Glutamatergic neuron (in vitro differentiated cells): ENCODE measurements at regions not wholly inside any gene's neighbourhood (a gene's known extent, or its start where the extent isn't known, plus 50 kb on each side); places are given as distances from the start of the nearest gene placed in this dataset.

Experiments
- DNase-seq: peaks from one replicate; pipeline ENCODE4 v3.0.0; 2022
- H3K27ac Mint-ChIP-seq: one replicate; pipeline ENCODE4 v1.8.0; 2020; ENCODE audit warnings: mild to moderate bottlenecking, mixed read lengths, inconsistent platforms; ENCODE audit not compliant: unreplicated experiment
- H3K27me3 Mint-ChIP-seq: one replicate; pipeline ENCODE4 v1.8.0; 2020; ENCODE audit warnings: mild to moderate bottlenecking, moderate library complexity, mixed read lengths, inconsistent platforms; ENCODE audit not compliant: unreplicated experiment
- H3K36me3 Mint-ChIP-seq: one replicate; pipeline ENCODE4 v1.8.0; 2020; ENCODE audit warnings: mild to moderate bottlenecking, mixed read lengths, inconsistent platforms; ENCODE audit not compliant: unreplicated experiment
- H3K4me1 Mint-ChIP-seq: one replicate; pipeline ENCODE4 v1.8.0; 2020; ENCODE audit warnings: mild to moderate bottlenecking, low read depth, mixed read lengths, inconsistent platforms; ENCODE audit not compliant: unreplicated experiment
- H3K4me3 Mint-ChIP-seq: one replicate; pipeline ENCODE4 v1.8.0; 2020; ENCODE audit warnings: mild to moderate bottlenecking, mixed read lengths, inconsistent platforms; ENCODE audit not compliant: unreplicated experiment
- H3K9me3 Mint-ChIP-seq: one replicate; pipeline ENCODE4 v1.8.0; 2020; ENCODE audit warnings: mild to moderate bottlenecking, moderate library complexity, mixed read lengths, inconsistent platforms; ENCODE audit not compliant: unreplicated experiment
- CTCF ChIP-seq: fragments of 200-600 bp; sonication (generic); IDR thresholded peaks from one replicate; pipeline ENCODE4 v1.5.0; 2021; ENCODE audit not compliant: partially characterized antibody, unreplicated experiment

- DNase-seq: no peak
- Mint-ChIP-seq H3K36me3 (no peaks in the 10 kb centered on the region), H3K4me1 (peaks cover 4% of the 10 kb centered on the region), H3K9me3 (no peaks in the 10 kb centered on the region), H3K27ac (no peak overlapping the region), H3K4me3 (no peak overlapping the region), H3K27me3 (no peaks in the 10 kb centered on the region)
- no peak for TF ChIP-seq CTCF
These were observed 218.8 kb downstream of the LMX1A start for GRCh38 chr1:165137551-165138316.

GRCh38 chr1:165134431-165134830, 222.1 kb downstream of the LMX1A start:
- no peaks in the 10 kb centered on the region for H3K36me3 Mint-ChIP-seq
- peaks cover 6% of the 10 kb centered on the region for H3K4me1 Mint-ChIP-seq
- H3K27me3 Mint-ChIP-seq: no peaks in the 10 kb centered on the region
- no peak overlapping the region for H3K27ac Mint-ChIP-seq
- TF ChIP-seq CTCF: no peak
- no peaks in the 10 kb centered on the region for H3K9me3 Mint-ChIP-seq
- H3K4me3 Mint-ChIP-seq: no peak overlapping the region
- DNase-seq: peak; percentile 46

- Mint-ChIP-seq H3K36me3 (no peaks in the 10 kb centered on the region), H3K27me3 (peaks cover 1% of the 10 kb centered on the region), H3K9me3 (no peaks in the 10 kb centered on the region), H3K27ac (no peak overlapping the region), H3K4me1 (peaks cover 7% of the 10 kb centered on the region), H3K4me3 (no peak overlapping the region)
- TF ChIP-seq CTCF: peak; percentile 68
- DNase-seq: peak; percentile 87
These were observed 226.8 kb downstream of the LMX1A start for GRCh38 chr1:165129568-165130164.

- H3K9me3 Mint-ChIP-seq: no peaks in the 10 kb centered on the region
- H3K36me3 Mint-ChIP-seq: no peaks in the 10 kb centered on the region
- TF ChIP-seq CTCF: no peak
- H3K27ac Mint-ChIP-seq: no peak overlapping the region
- H3K27me3 Mint-ChIP-seq: peaks cover 4% of the 10 kb centered on the region
- H3K4me1 Mint-ChIP-seq: peaks cover 7% of the 10 kb centered on the region
- H3K4me3 Mint-ChIP-seq: no peak overlapping the region
- no peak for DNase-seq
These were observed 231.7 kb downstream of the LMX1A start for GRCh38 chr1:165124772-165125171.

GRCh38 chr1:165119086-165119485, 237.4 kb downstream of the LMX1A start:
- TF ChIP-seq CTCF: no peak
- Mint-ChIP-seq H3K4me1 (peaks cover 3% of the 10 kb centered on the region), H3K27me3 (peaks cover 17% of the 10 kb centered on the region), H3K27ac (no peak overlapping the region), H3K36me3 (no peaks in the 10 kb centered on the region), H3K4me3 (no peak overlapping the region), H3K9me3 (peaks cover 1% of the 10 kb centered on the region)
- DNase-seq: no peak
